WTC11 (cell line): ENCODE measurements at regions not wholly inside any gene's neighbourhood (a gene's known extent, or its start where the extent isn't known, plus 50 kb on each side); places are given as distances from the start of the nearest gene placed in this dataset.

Source experiments
- CREB1 ChIP-seq: sonication (generic); formaldehyde crosslinking; IDR thresholded peaks from 2 replicates; pipeline ENCODE4 v1.8.0; 2023; ENCODE audit warnings: mild to moderate bottlenecking, missing genetic modification reagents
- E2F1 ChIP-seq: sonication (generic); formaldehyde crosslinking; IDR thresholded peaks from 2 replicates; pipeline ENCODE4 v1.8.0; 2022; ENCODE audit warnings: mild to moderate bottlenecking, missing genetic modification reagents
- ESRRA ChIP-seq: sonication (generic); formaldehyde crosslinking; IDR thresholded peaks from 2 replicates; pipeline ENCODE4 v1.8.1; 2022; ENCODE audit warnings: mild to moderate bottlenecking, missing genetic modification reagents, borderline replicate concordance
- ETV6 ChIP-seq: sonication (generic); formaldehyde crosslinking; IDR thresholded peaks from 2 replicates; pipeline ENCODE4 v1.8.1; 2022; ENCODE audit warnings: mild to moderate bottlenecking, missing genetic modification reagents
- IRF2 ChIP-seq: sonication (generic); formaldehyde crosslinking; IDR thresholded peaks from 2 replicates; pipeline ENCODE4 v1.8.0; 2022; ENCODE audit warnings: low read depth, missing genetic modification reagents, borderline replicate concordance
- PRRX2 ChIP-seq: fragments of 250-450 bp; sonication (Bioruptor Pico); IDR thresholded peaks from 2 replicates; pipeline ENCODE4 v1.8.0; 2021; ENCODE audit warnings: mild to moderate bottlenecking
- TEAD4 ChIP-seq: sonication (generic); formaldehyde crosslinking; IDR thresholded peaks from 2 replicates; pipeline ENCODE4 v1.8.0; 2022; ENCODE audit warnings: mild to moderate bottlenecking, missing genetic modification reagents
- TF ChIP-seq, protein P1 (sequence below): fragments of 200-600 bp; IDR thresholded peaks from 2 replicates; pipeline ENCODE4 v1.8.0; 2022; ENCODE audit warnings: antibody characterized with exemption

DNA sequence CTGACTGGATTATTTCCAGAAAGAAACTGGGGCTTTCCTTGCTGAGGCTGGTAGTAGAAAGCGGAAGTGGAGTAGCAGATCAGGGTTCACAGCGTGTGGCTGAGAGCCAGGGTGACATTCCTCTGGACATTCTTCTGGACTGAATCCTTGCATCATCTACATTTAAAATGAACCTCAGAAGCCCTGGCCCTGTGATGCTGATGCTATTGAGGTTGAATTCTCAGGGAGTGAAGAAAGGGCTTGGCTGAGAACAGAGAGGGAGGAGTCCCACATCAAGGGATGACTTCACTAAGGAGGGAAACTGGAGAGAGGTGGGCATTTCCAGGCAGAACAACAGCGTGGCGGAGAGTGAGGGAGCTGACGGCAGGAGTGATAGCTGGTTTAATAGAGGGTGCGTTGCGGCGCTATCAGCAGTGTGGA lies 102.3 kb upstream of the LMO4 start:
- TF ChIP-seq CREB1 (no peak), ESRRA (CRISPR knock-in tag) (no peak), ETV6 (CRISPR knock-in tag) (no peak), PRRX2 (CRISPR knock-in tag) (no peak), TEAD4 (CRISPR knock-in tag) (no peak), IRF2 (CRISPR knock-in tag) (no peak), E2F1 (CRISPR knock-in tag) (no peak)
- TF ChIP-seq, protein P1, sequence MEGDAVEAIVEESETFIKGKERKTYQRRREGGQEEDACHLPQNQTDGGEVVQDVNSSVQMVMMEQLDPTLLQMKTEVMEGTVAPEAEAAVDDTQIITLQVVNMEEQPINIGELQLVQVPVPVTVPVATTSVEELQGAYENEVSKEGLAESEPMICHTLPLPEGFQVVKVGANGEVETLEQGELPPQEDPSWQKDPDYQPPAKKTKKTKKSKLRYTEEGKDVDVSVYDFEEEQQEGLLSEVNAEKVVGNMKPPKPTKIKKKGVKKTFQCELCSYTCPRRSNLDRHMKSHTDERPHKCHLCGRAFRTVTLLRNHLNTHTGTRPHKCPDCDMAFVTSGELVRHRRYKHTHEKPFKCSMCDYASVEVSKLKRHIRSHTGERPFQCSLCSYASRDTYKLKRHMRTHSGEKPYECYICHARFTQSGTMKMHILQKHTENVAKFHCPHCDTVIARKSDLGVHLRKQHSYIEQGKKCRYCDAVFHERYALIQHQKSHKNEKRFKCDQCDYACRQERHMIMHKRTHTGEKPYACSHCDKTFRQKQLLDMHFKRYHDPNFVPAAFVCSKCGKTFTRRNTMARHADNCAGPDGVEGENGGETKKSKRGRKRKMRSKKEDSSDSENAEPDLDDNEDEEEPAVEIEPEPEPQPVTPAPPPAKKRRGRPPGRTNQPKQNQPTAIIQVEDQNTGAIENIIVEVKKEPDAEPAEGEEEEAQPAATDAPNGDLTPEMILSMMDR = no peak
